ENCODE measurements at regions not wholly inside any gene's neighbourhood (a gene's known extent, or its start where the extent isn't known, plus 50 kb on each side); places are given as distances from the start of the nearest gene placed in this dataset.

DNA sequence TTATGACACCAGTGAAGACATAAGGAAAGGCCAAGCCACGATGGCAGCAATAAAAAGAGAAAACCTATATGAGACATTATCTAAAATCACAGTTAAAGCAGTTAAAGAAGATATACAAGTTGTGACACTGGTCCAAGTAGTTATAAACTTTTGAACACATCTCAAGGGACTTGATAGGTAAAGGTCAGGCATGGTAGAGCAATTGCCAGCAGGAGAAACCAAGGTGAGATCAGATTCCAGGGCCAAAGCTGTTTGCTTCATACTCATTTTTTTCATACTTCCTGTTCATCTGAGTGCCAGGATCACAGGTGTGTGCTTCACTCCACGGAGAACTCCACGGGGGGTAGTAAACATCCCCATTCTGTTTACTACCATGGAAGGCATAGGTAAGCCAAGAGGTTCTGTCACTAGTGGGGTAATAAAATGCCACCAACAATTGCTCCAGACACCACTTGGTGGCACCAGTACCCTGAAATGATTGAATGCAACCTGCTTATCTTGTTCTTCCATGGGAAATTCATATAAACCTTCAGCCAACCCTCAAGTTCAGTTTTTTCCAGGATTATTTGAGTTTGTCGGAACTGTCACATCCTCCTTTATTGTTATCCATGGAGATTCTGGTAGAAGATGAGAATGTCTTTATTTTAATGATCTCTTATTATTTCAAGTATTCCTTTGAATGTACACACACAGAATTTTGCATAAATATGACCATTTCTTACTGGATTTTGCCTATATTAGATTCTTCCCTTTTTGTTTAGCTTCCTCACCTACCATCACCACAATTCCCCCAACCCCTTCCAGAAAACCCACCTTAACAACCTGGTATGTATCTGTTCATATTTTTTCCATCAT lies 59.2 kb upstream of the TSPAN8 start:
- ChIA-PET POLR2A (no interaction called here), CTCF (ENCODE audit: low intra/inter-chr PET ratio, low total read pairs) (interaction anchor here (1.7 kb wide), 1 partner anchor 530 kb away, joined by 4 read pairs; no protein-coding TSS in a partner anchor)
- H3K79me2 ChIP-seq (ENCODE audit: insufficient read depth, low read length), result no peaks in the 10 kb centered on the region
- peaks cover 26% of the 10 kb centered on the region for H3K4me1 ChIP-seq (ENCODE audit: insufficient read depth, low read length)
- H2AFZ ChIP-seq (ENCODE audit: low read length), result no peak overlapping the region
- no peaks in the 10 kb centered on the region for H4K20me1 ChIP-seq (ENCODE audit: insufficient read depth, low read length)
- H3K36me3 ChIP-seq (replicated peaks in 1 of 2; ENCODE audit: control insufficient read depth in 1 of 2, insufficient read depth in 2 of 2, low read length in 2 of 2), result no peaks in the 10 kb centered on the region
- no peaks in the 10 kb centered on the region for H3K27me3 ChIP-seq (ENCODE audit: control insufficient read depth in 1 of 2, insufficient read depth in 2 of 2, low read length in 2 of 2)
- DNase-seq (ENCODE audit: low spot score) (peak; percentile 28), FAIRE-seq (peak; percentile 43), ATAC-seq (peak; percentile 81)
- in situ Hi-C loops (cut with HindIII; ENCODE audit: extremely low pct_ligation_motif_present, low pct_unique_long_range_greater_than_20kb), result no loop called here
- no peak overlapping the region for H3K27ac ChIP-seq (ENCODE audit: extremely low read length, insufficient read depth, low read length)
- no peaks in the 10 kb centered on the region for H3K9me3 ChIP-seq (ENCODE audit: low read length)
- intact Hi-C loops (cut with micrococcal nuclease; ENCODE audit: unreplicated experiment), result loop anchor here (2.0 to 5.0 kb wide), 2 partner anchors 90 to 176 kb away; no protein-coding TSS in a partner anchor
- WGBS (ENCODE audit: low lambda C conversion rate), result 20% methylated on average over 4 of the region's 4 CpGs
- no peak overlapping the region for H3K4me2 ChIP-seq (ENCODE audit: low read depth, low read length)
- TF ChIP-seq RAD21 (CRISPR knock-in tag; IDR thresholded peaks at IDR 0.05) (peak; percentile 34; the same call in 1 of the 2 replicates), SMC3 (IDR thresholded peaks at IDR 0.05; ENCODE audit: low read length) (peak; percentile 52), MIER3 (CRISPR knock-in tag; IDR thresholded peaks at IDR 0.05; ENCODE audit: borderline replicate concordance) (no peak), STAG1 (CRISPR knock-in tag; IDR thresholded peaks at IDR 0.05) (peak; percentile 66), ZNF562 (CRISPR knock-in tag; IDR thresholded peaks at IDR 0.05; ENCODE audit: borderline replicate concordance) (no peak), SMAD9 (CRISPR knock-in tag; IDR thresholded peaks at IDR 0.05) (no peak), HMG20A (CRISPR knock-in tag; IDR thresholded peaks at IDR 0.05; ENCODE audit: borderline replicate concordance) (0 out of 2 replicates have a peak, but pooled peaks have one; percentile 3), TOPORS (CRISPR knock-in tag; IDR thresholded peaks at IDR 0.05) (no peak), SRF (IDR thresholded peaks at IDR 0.05; ENCODE audit: low read depth, low read length) (no peak), MTF2 (CRISPR knock-in tag; IDR thresholded peaks at IDR 0.05; ENCODE audit: borderline replicate concordance) (no peak), GTF2F1 (IDR thresholded peaks at IDR 0.05; ENCODE audit: low read length) (no peak), PAX8 (CRISPR knock-in tag; IDR thresholded peaks at IDR 0.05; ENCODE audit: borderline replicate concordance) (no peak), ZKSCAN1 (IDR thresholded peaks at IDR 0.05; ENCODE audit: low read length) (no peak), ARHGAP35 (CRISPR knock-in tag; IDR thresholded peaks at IDR 0.05; ENCODE audit: borderline replicate concordance) (no peak)
- TF ChIP-seq, protein P1, sequence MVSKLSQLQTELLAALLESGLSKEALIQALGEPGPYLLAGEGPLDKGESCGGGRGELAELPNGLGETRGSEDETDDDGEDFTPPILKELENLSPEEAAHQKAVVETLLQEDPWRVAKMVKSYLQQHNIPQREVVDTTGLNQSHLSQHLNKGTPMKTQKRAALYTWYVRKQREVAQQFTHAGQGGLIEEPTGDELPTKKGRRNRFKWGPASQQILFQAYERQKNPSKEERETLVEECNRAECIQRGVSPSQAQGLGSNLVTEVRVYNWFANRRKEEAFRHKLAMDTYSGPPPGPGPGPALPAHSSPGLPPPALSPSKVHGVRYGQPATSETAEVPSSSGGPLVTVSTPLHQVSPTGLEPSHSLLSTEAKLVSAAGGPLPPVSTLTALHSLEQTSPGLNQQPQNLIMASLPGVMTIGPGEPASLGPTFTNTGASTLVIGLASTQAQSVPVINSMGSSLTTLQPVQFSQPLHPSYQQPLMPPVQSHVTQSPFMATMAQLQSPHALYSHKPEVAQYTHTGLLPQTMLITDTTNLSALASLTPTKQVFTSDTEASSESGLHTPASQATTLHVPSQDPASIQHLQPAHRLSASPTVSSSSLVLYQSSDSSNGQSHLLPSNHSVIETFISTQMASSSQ (IDR thresholded peaks at IDR 0.05; ENCODE audit: low read depth), result no peak
- TF ChIP-seq, protein P1 (CRISPR knock-in tag; IDR thresholded peaks at IDR 0.05; ENCODE audit: borderline replicate concordance), result no peak
- TF ChIP-seq, protein P2, sequence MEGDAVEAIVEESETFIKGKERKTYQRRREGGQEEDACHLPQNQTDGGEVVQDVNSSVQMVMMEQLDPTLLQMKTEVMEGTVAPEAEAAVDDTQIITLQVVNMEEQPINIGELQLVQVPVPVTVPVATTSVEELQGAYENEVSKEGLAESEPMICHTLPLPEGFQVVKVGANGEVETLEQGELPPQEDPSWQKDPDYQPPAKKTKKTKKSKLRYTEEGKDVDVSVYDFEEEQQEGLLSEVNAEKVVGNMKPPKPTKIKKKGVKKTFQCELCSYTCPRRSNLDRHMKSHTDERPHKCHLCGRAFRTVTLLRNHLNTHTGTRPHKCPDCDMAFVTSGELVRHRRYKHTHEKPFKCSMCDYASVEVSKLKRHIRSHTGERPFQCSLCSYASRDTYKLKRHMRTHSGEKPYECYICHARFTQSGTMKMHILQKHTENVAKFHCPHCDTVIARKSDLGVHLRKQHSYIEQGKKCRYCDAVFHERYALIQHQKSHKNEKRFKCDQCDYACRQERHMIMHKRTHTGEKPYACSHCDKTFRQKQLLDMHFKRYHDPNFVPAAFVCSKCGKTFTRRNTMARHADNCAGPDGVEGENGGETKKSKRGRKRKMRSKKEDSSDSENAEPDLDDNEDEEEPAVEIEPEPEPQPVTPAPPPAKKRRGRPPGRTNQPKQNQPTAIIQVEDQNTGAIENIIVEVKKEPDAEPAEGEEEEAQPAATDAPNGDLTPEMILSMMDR (CRISPR knock-in tag; IDR thresholded peaks at IDR 0.05), result peak; percentile 61
- BruUV-seq (replicated peaks), result no TSS peak
- no peak overlapping the region for H3K4me3 ChIP-seq (replicated peaks in 1 of 3; ENCODE audit: insufficient read depth in 1 of 3, low read depth in 2 of 3, low read length in 3 of 3)
- no peak overlapping the region for H3K9ac ChIP-seq (ENCODE audit: insufficient read depth, low read depth, low read length)
